SJSA1 (cell line): ENCODE measurements at regions not wholly inside any gene's neighbourhood (a gene's known extent, or its start where the extent isn't known, plus 50 kb on each side); places are given as distances from the start of the nearest gene placed in this dataset.

ENCODE experiments used
- DNase-seq, 2 experiments: peaks; one replicate each; pipeline ENCODE4 v3.0.0-alpha.2; 2015 to 2020; ENCODE audit warnings: low spot score in 2 of 2, low read depth in 1 of 2
- H3K27ac ChIP-seq: fragments of 250-450 bp; sonication (Bioruptor Pico); 2 replicates; pipeline ENCODE4 v1.5.1; 2020; ENCODE audit warnings: mild to moderate bottlenecking, moderate library complexity
- H3K27me3 ChIP-seq: fragments of 250-450 bp; sonication (Bioruptor Pico); replicated peaks from 2 replicates; pipeline ENCODE4 v1.5.1; 2020; ENCODE audit warnings: mild to moderate bottlenecking, moderate library complexity
- H3K36me3 ChIP-seq: fragments of 250-450 bp; sonication (Bioruptor Pico); 2 replicates; pipeline ENCODE4 v1.5.1; 2020; ENCODE audit warnings: mild to moderate bottlenecking
- H3K4me1 ChIP-seq: fragments of 250-450 bp; sonication (Bioruptor Pico); replicated peaks from 2 replicates; pipeline ENCODE4 v1.6.1; 2021; ENCODE audit warnings: mild to moderate bottlenecking
- H3K4me3 ChIP-seq: fragments of 250-450 bp; sonication (Bioruptor Pico); 2 replicates; pipeline ENCODE4 v1.5.1; 2020; ENCODE audit warnings: mild to moderate bottlenecking
- H3K9me3 ChIP-seq: fragments of 250-450 bp; sonication (Bioruptor Pico); replicated peaks from 2 replicates; pipeline ENCODE4 v1.5.1; 2020; ENCODE audit warnings: mild to moderate bottlenecking

GRCh38 chr6:139812939-139813338 lies 438.5 kb upstream of the CITED2 start:
- no peak overlapping the region for H3K4me3 ChIP-seq
- no peaks in the 10 kb centered on the region for H3K4me1 ChIP-seq
- no peaks in the 10 kb centered on the region for H3K9me3 ChIP-seq

GRCh38 chr6:139801571-139802321 lies 427.3 kb upstream of the CITED2 start:
- H3K9me3 ChIP-seq = no peaks in the 10 kb centered on the region
- H3K36me3 ChIP-seq = no peaks in the 10 kb centered on the region
- no peak for DNase-seq
- H3K27me3 ChIP-seq = no peaks in the 10 kb centered on the region
- H3K27ac ChIP-seq = no peak overlapping the region
- no peaks in the 10 kb centered on the region for H3K4me1 ChIP-seq
- H3K4me3 ChIP-seq = no peak overlapping the region

More at GRCh38 chr6:139812939-139813338, 438.5 kb upstream of the CITED2 start:
- no peak for DNase-seq
- Histone ChIP-seq H3K27ac (no peak overlapping the region), H3K27me3 (no peaks in the 10 kb centered on the region), H3K36me3 (no peaks in the 10 kb centered on the region)

GRCh38 chr6:139800837-139801236 lies 426.4 kb upstream of the CITED2 start:
- Histone ChIP-seq H3K4me1 (no peaks in the 10 kb centered on the region), H3K9me3 (no peaks in the 10 kb centered on the region), H3K27me3 (no peaks in the 10 kb centered on the region), H3K27ac (no peak overlapping the region), H3K36me3 (no peaks in the 10 kb centered on the region), H3K4me3 (no peak overlapping the region)
- DNase-seq = no peak

GRCh38 chr6:139790527-139790926 lies 416.1 kb upstream of the CITED2 start:
- no peaks in the 10 kb centered on the region for H3K4me1 ChIP-seq
- no peak for DNase-seq
- no peak overlapping the region for H3K27ac ChIP-seq
- no peaks in the 10 kb centered on the region for H3K36me3 ChIP-seq
- 0 out of 2 replicates have a peak, but pooled peaks cover 2% of the 10 kb centered on the region for H3K9me3 ChIP-seq
- H3K27me3 ChIP-seq = no peaks in the 10 kb centered on the region
- H3K4me3 ChIP-seq = no peak overlapping the region

- Histone ChIP-seq H3K27ac (no peak overlapping the region), H3K4me3 (no peak overlapping the region), H3K27me3 (no peaks in the 10 kb centered on the region), H3K9me3 (peaks cover 12% of the 10 kb centered on the region; the same call in 1 of the 2 replicates), H3K36me3 (no peaks in the 10 kb centered on the region), H3K4me1 (peaks cover under 1% of the 10 kb centered on the region; the same call in 1 of the 2 replicates)
- no peak for DNase-seq
Observed at GRCh38 chr6:139784222-139784769, 409.8 kb upstream of the CITED2 start.

- Histone ChIP-seq H3K27me3 (no peaks in the 10 kb centered on the region), H3K27ac (no peak overlapping the region), H3K4me3 (no peak overlapping the region), H3K9me3 (peaks cover 9% of the 10 kb centered on the region; the same call in 1 of the 2 replicates), H3K4me1 (peaks cover 14% of the 10 kb centered on the region), H3K36me3 (no peaks in the 10 kb centered on the region)
- no peak for DNase-seq
Observed at GRCh38 chr6:139779988-139780774, 405.7 kb upstream of the CITED2 start.

- Histone ChIP-seq H3K27ac (no peak overlapping the region), H3K27me3 (no peaks in the 10 kb centered on the region), H3K9me3 (peaks cover 3% of the 10 kb centered on the region; the same call in 1 of the 2 replicates), H3K4me1 (peaks cover 14% of the 10 kb centered on the region), H3K4me3 (no peak overlapping the region), H3K36me3 (no peaks in the 10 kb centered on the region)
- DNase-seq = peak; percentile 50 to 58
Observed at GRCh38 chr6:139778688-139779087, 404.2 kb upstream of the CITED2 start.

- H3K27me3 ChIP-seq = no peaks in the 10 kb centered on the region
Observed at GRCh38 chr6:139778106-139778505, 403.7 kb upstream of the CITED2 start.

GRCh38 chr6:139777202-139777970 lies 402.9 kb upstream of the CITED2 start:
- H3K27me3 ChIP-seq = no peaks in the 10 kb centered on the region
- peaks cover 14% of the 10 kb centered on the region for H3K4me1 ChIP-seq
- no peak for DNase-seq
- H3K9me3 ChIP-seq = no peaks in the 10 kb centered on the region
- no peak overlapping the region for H3K4me3 ChIP-seq
- no peaks in the 10 kb centered on the region for H3K36me3 ChIP-seq
- H3K27ac ChIP-seq = no peak overlapping the region

More at GRCh38 chr6:139778106-139778505, 403.7 kb upstream of the CITED2 start:
- Histone ChIP-seq H3K4me1 (peaks cover 14% of the 10 kb centered on the region), H3K27ac (no peak overlapping the region), H3K4me3 (no peak overlapping the region), H3K36me3 (no peaks in the 10 kb centered on the region), H3K9me3 (0 out of 2 replicates have a peak, but pooled peaks cover 2% of the 10 kb centered on the region)
- DNase-seq = no peak

- Histone ChIP-seq H3K36me3 (no peaks in the 10 kb centered on the region), H3K27ac (no peak overlapping the region), H3K4me3 (no peak overlapping the region), H3K9me3 (no peaks in the 10 kb centered on the region), H3K4me1 (peaks cover 14% of the 10 kb centered on the region), H3K27me3 (no peaks in the 10 kb centered on the region)
- no peak for DNase-seq
Observed at GRCh38 chr6:139776041-139776440, 401.6 kb upstream of the CITED2 start.

- H3K9me3 ChIP-seq = no peaks in the 10 kb centered on the region; the same call in 1 of the 2 replicates
- H3K4me1 ChIP-seq = peaks cover 35% of the 10 kb centered on the region
- no peak for DNase-seq
- H3K27me3 ChIP-seq = no peaks in the 10 kb centered on the region
- no peak overlapping the region for H3K27ac ChIP-seq
- H3K4me3 ChIP-seq = no peak overlapping the region
- no peaks in the 10 kb centered on the region for H3K36me3 ChIP-seq
Observed at GRCh38 chr6:139768196-139768595, 393.7 kb upstream of the CITED2 start.

- DNase-seq = no peak
- Histone ChIP-seq H3K27me3 (no peaks in the 10 kb centered on the region), H3K9me3 (no peaks in the 10 kb centered on the region; the same call in 1 of the 2 replicates), H3K36me3 (no peaks in the 10 kb centered on the region), H3K27ac (no peak overlapping the region), H3K4me1 (peaks cover 35% of the 10 kb centered on the region), H3K4me3 (no peak overlapping the region)
Observed at GRCh38 chr6:139766796-139767195, 392.3 kb upstream of the CITED2 start.

GRCh38 chr6:139765825-139766285 lies 391.4 kb upstream of the CITED2 start:
- H3K4me1 ChIP-seq = peaks cover 35% of the 10 kb centered on the region
- H3K36me3 ChIP-seq = no peaks in the 10 kb centered on the region
- H3K27me3 ChIP-seq = no peaks in the 10 kb centered on the region
- H3K9me3 ChIP-seq = no peaks in the 10 kb centered on the region; the same call in 1 of the 2 replicates
- no peak overlapping the region for H3K4me3 ChIP-seq
- peak overlapping the region; percentile 77; the same call in 1 of the 2 replicates for H3K27ac ChIP-seq
- DNase-seq = no peak
